Activated naive CD4-positive, alpha-beta T cell treated with anti-CD3 and anti-CD28 coated beads for 36 hours (primary cell): ENCODE measurements at regions not wholly inside any gene's neighbourhood (a gene's known extent, or its start where the extent isn't known, plus 50 kb on each side); places are given as distances from the start of the nearest gene placed in this dataset.

Experiments used
- CTCF ChIA-PET: fragments of 350-600 bp; sonication (Branson Sonifier 250); formaldehyde crosslinking; loops from one replicate; lab custom pipeline; 2021; ENCODE audit warnings: antibody characterized with exemption; lab: Charles Lee
- DNase-seq: peaks from one replicate; pipeline ENCODE4 v3.0.0-alpha.2; 2020
- H3K27ac Mint-ChIP-seq: one replicate; pipeline ENCODE4 v1.8.0; 2021; ENCODE audit warnings: mild to moderate bottlenecking, mixed read lengths
- H3K27me3 Mint-ChIP-seq: one replicate; pipeline ENCODE4 v1.8.0; 2021; ENCODE audit warnings: low read depth, mixed read lengths
- H3K36me3 Mint-ChIP-seq: one replicate; pipeline ENCODE4 v1.8.0; 2021; ENCODE audit warnings: low read depth, mixed read lengths
- H3K4me1 Mint-ChIP-seq: one replicate; pipeline ENCODE4 v1.8.0; 2021; ENCODE audit warnings: low read depth, mixed read lengths
- H3K4me3 Mint-ChIP-seq: one replicate; pipeline ENCODE4 v1.8.0; 2021; ENCODE audit warnings: mild to moderate bottlenecking, moderate library complexity, mixed read lengths
- H3K9me3 Mint-ChIP-seq: one replicate; pipeline ENCODE4 v1.8.0; 2021; ENCODE audit warnings: mixed read lengths
- intact Hi-C: fragments of 100-400 bp; cut with micrococcal nuclease; formaldehyde crosslinking; loops from one replicate; pipeline ENCODE4 v1.15.1; 2023

DNA sequence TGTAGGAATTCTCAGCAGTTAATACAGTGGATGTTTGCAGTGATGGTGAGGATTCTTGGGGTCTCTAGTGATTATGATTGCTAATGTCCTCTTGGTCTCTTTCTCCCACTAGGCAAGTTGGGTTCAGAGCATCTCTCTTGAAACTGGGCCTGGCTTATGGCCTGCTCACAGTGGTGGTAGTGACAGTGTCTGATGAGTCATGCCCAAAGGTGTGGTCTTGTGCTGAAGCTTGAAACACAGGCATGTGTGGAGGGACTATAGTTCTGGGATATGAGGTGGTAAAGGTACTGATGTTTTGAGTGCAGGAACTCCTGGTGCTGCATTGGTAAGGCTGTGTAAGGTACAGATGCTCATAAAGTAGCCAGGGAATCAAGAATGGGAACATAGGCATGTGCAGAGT is 231.1 kb downstream of the FAM170A start:
- no peak overlapping the region for H3K27ac Mint-ChIP-seq
- H3K4me1 Mint-ChIP-seq: no peaks in the 10 kb centered on the region
- no peak overlapping the region for H3K4me3 Mint-ChIP-seq
- no peak for DNase-seq
- no peaks in the 10 kb centered on the region for H3K36me3 Mint-ChIP-seq
- H3K9me3 Mint-ChIP-seq: peaks cover 2% of the 10 kb centered on the region
- no peaks in the 10 kb centered on the region for H3K27me3 Mint-ChIP-seq
- intact Hi-C loops: no loop called here
- CTCF ChIA-PET: no interaction called here

DNA sequence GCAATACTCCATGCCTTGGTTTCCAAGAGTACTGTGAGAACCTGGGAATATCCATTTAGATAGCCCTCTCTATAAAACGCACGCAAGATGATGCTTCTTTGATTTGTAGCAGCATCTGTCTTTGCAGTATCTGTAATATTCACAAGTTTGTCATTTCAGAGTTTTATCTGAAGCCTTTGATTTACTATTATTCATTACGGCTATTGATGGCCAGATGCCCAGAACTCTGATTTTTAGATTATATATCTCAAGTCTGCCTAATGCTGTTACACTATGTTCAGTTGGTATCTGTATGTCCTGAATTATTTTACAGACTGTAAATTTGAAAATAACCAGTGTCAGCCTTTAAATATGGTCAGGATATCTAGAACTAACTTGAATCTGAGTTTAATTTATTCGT is 233.3 kb downstream of the FAM170A start:
- no peaks in the 10 kb centered on the region for H3K36me3 Mint-ChIP-seq
- CTCF ChIA-PET: no interaction called here
- peaks cover 2% of the 10 kb centered on the region for H3K9me3 Mint-ChIP-seq
- no peak overlapping the region for H3K4me3 Mint-ChIP-seq
- intact Hi-C loops: no loop called here
- no peak overlapping the region for H3K27ac Mint-ChIP-seq
- DNase-seq: no peak
- no peaks in the 10 kb centered on the region for H3K4me1 Mint-ChIP-seq
- H3K27me3 Mint-ChIP-seq: no peaks in the 10 kb centered on the region

DNA sequence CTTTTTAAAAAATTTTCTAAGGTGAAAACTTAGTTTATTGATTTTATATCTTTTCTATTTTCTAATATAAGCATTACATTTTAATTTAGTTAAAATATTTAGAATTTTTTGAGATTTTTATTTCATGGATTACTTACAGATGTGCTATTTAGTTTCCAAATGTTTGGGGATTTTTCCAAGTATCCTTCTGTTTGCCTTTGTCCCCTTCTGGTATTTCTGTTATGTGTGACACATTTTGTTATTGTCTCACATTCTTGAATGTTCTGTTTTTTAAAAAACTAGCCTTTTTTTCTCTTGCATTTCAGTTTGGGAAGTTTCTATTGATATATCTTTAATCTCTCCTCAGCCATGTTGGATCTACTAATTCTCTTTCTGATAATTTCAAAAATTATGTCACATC is 234.9 kb downstream of the FAM170A start:
- Mint-ChIP-seq H3K4me3 (no peak overlapping the region), H3K9me3 (peaks cover 2% of the 10 kb centered on the region), H3K4me1 (no peaks in the 10 kb centered on the region), H3K27me3 (no peaks in the 10 kb centered on the region), H3K36me3 (no peaks in the 10 kb centered on the region), H3K27ac (no peak overlapping the region)
- DNase-seq: no peak
- CTCF ChIA-PET: no interaction called here
- intact Hi-C loops: no loop called here

DNA sequence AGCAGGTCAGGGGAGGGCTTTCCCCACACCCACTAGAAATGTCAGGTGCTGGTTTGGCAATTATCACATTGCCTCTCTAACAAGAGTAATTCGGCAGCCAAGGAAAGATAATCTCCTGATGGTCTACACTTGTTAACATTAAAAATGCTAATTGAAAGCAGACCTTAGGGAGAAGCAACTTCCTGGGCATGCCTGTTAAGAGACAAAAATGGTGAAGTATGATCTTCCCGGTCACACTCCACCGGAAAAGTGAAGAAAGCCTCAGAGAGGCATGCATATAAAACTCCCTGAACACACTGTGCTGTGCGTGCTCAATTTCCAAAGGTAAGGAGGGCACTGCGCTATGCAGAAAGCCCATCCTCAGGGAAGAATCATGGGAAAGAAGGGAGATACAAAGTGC is 244.3 kb downstream of the FAM170A start:
- Mint-ChIP-seq H3K4me1 (no peaks in the 10 kb centered on the region), H3K9me3 (peaks cover 1% of the 10 kb centered on the region), H3K27ac (no peak overlapping the region), H3K36me3 (no peaks in the 10 kb centered on the region), H3K4me3 (no peak overlapping the region), H3K27me3 (no peaks in the 10 kb centered on the region)
- CTCF ChIA-PET: no interaction called here
- intact Hi-C loops: no loop called here
- DNase-seq: no peak

DNA sequence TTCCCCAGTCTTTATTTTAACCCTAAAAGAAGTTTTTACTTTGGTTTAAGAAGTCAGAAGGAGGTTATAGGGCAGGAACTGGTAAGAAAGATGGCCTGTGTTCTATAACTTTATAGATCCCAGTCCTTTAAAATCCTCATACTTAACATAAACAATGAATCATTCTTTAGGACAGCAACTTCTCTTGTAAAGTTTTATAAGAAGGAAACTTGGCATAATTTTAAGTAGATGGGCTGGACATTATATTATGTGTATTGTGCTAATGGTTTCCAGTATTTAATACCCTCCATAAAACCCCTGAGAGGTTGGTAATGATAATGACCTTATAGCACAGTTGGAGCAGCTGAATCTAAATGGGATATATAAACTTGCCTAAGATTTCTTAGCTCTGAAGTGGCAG is 247.2 kb downstream of the FAM170A start:
- Mint-ChIP-seq H3K9me3 (no peaks in the 10 kb centered on the region), H3K4me1 (no peaks in the 10 kb centered on the region), H3K27me3 (no peaks in the 10 kb centered on the region), H3K36me3 (no peaks in the 10 kb centered on the region), H3K27ac (no peak overlapping the region), H3K4me3 (no peak overlapping the region)
- intact Hi-C loops: no loop called here
- DNase-seq: no peak
- CTCF ChIA-PET: no interaction called here

DNA sequence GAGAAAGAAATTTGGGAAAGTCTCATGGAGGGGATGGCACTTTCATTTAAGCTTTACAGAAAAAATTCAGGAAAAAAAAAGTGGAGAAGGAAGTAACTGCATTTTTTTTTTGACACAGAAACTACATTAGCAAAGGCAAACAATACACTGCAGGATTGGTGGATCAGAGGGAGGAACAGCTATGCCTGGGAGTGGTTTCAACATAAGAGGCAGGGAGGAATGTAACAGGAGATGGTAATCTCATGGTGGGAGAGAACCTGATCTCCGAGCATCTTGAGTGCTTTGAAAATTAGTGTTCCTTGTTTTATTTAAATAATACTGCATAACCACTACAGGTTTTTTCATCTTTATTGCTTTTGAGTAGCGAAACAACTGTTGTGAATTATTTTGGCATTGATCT is 249.4 kb downstream of the FAM170A start:
- no peak for DNase-seq
- no peak overlapping the region for H3K27ac Mint-ChIP-seq
- no peak overlapping the region for H3K4me3 Mint-ChIP-seq
- H3K36me3 Mint-ChIP-seq: no peaks in the 10 kb centered on the region
- intact Hi-C loops: no loop called here
- H3K27me3 Mint-ChIP-seq: no peaks in the 10 kb centered on the region
- no peaks in the 10 kb centered on the region for H3K9me3 Mint-ChIP-seq
- no peaks in the 10 kb centered on the region for H3K4me1 Mint-ChIP-seq
- CTCF ChIA-PET: no interaction called here

DNA sequence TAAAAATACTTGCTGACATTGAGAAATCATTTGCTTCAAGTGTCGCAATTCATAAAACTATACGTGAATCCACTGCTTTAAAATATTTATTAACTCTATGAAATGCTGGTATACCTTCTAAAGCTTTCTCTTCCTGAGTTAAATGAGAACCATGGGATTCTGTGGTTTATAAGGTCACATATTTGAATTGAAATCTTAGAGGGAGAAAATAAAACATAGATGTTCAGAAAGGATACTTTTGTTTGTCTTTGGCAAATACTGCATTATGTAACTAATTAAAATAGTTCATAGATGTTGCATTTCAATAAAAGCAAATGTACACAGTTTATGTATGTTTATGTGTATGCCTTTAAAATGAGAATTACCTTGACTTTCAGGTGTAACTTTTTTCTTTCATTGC is 250.1 kb downstream of the FAM170A start:
- intact Hi-C loops: no loop called here
- no peak for DNase-seq
- H3K36me3 Mint-ChIP-seq: no peaks in the 10 kb centered on the region
- H3K4me1 Mint-ChIP-seq: no peaks in the 10 kb centered on the region
- H3K27ac Mint-ChIP-seq: no peak overlapping the region
- H3K27me3 Mint-ChIP-seq: no peaks in the 10 kb centered on the region
- H3K4me3 Mint-ChIP-seq: no peak overlapping the region
- H3K9me3 Mint-ChIP-seq: no peaks in the 10 kb centered on the region
- CTCF ChIA-PET: no interaction called here

DNA sequence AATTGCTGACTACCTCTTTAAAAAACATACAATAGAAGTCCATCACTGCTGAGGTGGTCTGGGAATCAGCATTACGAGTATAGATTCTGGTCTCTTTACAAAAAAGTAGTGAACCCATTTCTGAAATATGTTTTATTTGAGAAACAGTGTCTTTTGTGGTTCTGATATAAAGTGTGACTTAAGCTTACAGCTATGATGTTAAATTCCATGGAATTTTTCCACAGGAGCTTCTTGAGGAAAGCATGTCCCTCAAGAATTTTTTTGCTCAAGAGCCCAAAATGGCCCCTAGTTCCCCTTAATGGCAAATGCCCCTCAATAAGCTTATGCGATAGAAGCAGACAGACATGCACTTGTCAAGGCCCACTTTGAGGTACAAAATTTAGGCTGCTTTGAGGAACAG is 265.7 kb downstream of the FAM170A start:
- H3K9me3 Mint-ChIP-seq: no peaks in the 10 kb centered on the region
- no peak overlapping the region for H3K4me3 Mint-ChIP-seq
- intact Hi-C loops: no loop called here
- no peaks in the 10 kb centered on the region for H3K36me3 Mint-ChIP-seq
- CTCF ChIA-PET: no interaction called here
- no peaks in the 10 kb centered on the region for H3K27me3 Mint-ChIP-seq
- DNase-seq: no peak
- no peaks in the 10 kb centered on the region for H3K4me1 Mint-ChIP-seq
- H3K27ac Mint-ChIP-seq: no peak overlapping the region

DNA sequence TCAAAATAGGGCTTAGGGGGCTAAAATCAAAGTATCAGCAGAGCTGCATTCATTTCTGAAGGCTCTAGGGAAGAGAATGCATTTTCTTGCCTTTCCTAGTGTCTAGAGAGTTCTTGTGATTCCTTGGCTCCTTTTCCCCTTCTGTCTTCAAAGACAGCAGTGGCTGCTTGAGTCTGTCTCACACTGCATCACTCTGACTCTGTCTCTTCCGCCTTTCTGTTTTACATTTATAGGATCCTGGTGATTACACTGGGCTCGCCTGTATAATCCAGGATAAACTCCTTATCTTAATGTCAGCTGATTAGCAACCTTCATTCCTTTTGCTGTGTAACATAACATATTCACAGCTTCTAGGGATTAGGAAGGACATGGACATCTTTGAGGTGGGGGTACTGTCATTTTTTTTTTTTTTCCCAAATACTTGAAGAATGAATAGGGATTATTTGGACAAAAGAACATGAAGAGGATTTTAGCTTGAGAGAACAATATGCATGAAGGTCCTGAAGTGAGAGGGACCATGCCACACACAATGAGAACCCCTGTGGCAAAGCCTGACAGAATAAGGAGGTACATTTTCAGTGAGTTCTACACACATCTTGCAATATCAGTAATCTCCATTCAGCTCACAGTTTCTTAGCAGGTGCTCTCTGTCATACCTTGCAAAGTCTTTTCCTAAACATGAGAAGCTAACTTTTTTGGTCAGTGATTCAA is 267.6 kb downstream of the FAM170A start:
- Mint-ChIP-seq H3K9me3 (no peaks in the 10 kb centered on the region), H3K27ac (no peak overlapping the region), H3K4me3 (no peak overlapping the region), H3K36me3 (no peaks in the 10 kb centered on the region), H3K27me3 (no peaks in the 10 kb centered on the region), H3K4me1 (no peaks in the 10 kb centered on the region)
- intact Hi-C loops: no loop called here
- no peak for DNase-seq
- CTCF ChIA-PET: interaction anchor here (0.7 to 1.4 kb wide), 2 partner anchors 9 to 14 kb away, joined by 4 to 5 read pairs; no protein-coding TSS in a partner anchor

DNA sequence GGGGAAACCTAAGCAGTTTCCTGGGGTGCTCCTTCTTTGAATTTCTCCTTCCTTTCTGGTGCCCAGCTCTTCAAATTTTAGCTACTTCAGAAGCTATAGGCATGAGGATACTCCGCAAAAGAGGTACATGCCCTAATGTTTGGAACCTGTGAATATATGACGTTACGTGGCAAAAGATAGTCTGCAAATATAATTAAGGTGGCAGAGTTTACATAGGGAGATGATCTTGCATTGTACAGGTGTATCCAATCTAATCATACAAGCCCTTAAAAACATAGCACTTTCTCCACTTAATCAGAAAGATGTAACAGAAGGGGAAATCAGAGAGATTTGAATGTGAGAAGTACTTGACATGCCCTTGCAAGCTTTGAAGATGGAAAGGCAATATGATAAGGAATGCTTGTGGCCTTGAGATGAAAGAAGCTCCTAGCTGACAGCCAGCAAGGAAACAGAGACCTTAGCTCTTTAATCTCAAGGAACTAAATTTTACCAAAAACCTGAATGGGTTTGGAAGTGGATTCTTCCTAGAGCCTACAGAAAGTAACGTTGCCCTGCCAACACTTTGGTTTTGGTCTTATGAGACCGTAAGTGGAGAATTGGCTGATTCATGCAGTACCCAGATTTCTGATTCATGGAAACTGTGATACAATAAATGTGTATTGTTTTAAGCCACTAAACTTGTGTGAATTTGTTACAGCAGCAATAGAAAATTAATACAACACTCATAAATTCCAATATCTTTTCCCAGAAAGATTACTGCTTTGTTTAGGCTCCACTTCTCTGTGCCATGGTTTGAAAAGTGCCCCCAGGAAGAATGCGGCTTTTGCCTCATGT is 268.4 kb downstream of the FAM170A start:
- Mint-ChIP-seq H3K9me3 (no peaks in the 10 kb centered on the region), H3K36me3 (no peaks in the 10 kb centered on the region), H3K27me3 (no peaks in the 10 kb centered on the region), H3K4me3 (no peak overlapping the region), H3K27ac (no peak overlapping the region), H3K4me1 (no peaks in the 10 kb centered on the region)
- intact Hi-C loops: no loop called here
- CTCF ChIA-PET: interaction anchor here (1.4 kb wide), 1 partner anchor 13 kb away, joined by 4 read pairs; no protein-coding TSS in a partner anchor
- DNase-seq: no peak

DNA sequence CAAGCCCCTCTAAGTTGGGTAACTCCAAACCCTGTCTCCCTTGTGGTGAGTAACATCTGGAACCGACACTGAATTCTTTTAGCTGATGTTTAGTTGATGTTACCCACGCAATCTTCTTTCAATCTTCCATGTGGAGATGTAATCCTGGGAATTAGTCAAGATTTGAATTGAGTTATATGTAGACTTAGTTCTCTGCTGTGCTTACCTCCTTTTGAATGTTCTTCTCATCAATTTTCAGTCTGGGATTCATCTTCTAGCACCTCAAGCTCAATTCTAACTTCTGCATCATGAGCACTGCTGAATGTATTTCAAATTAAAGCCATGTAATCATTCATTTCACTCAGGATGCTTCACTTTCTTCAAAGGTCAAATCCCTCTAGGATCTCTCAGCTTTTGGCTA is 270.6 kb downstream of the FAM170A start:
- no peak overlapping the region for H3K27ac Mint-ChIP-seq
- DNase-seq: no peak
- H3K4me3 Mint-ChIP-seq: no peak overlapping the region
- H3K4me1 Mint-ChIP-seq: no peaks in the 10 kb centered on the region
- no peaks in the 10 kb centered on the region for H3K9me3 Mint-ChIP-seq
- H3K27me3 Mint-ChIP-seq: no peaks in the 10 kb centered on the region
- CTCF ChIA-PET: no interaction called here
- no peaks in the 10 kb centered on the region for H3K36me3 Mint-ChIP-seq
- intact Hi-C loops: no loop called here

DNA sequence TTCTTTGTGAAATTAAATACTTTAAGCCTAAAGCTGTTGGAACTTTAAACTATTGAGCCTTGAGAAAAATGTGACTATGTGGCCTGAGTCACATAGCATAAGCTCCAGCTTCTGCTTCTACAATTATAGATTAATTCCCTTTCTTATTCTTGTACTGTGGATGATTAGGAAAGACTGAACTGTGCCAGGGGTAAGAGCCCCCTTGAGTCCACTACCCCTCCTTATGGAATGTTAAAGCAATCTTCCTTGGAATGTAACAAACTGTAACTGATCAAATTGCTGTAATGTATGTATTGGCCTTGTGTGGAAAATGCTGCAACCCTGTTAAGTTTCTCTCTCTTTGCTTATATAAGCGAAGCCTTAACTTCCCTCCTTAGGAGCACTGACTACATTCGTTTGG is 273.2 kb downstream of the FAM170A start:
- CTCF ChIA-PET: interaction anchor here (0.7 kb wide), 1 partner anchor 33 kb away, joined by 3 read pairs; no protein-coding TSS in a partner anchor
- no peak overlapping the region for H3K4me3 Mint-ChIP-seq
- no peaks in the 10 kb centered on the region for H3K9me3 Mint-ChIP-seq
- no peak overlapping the region for H3K27ac Mint-ChIP-seq
- intact Hi-C loops: no loop called here
- H3K36me3 Mint-ChIP-seq: no peaks in the 10 kb centered on the region
- no peak for DNase-seq
- no peaks in the 10 kb centered on the region for H3K4me1 Mint-ChIP-seq
- H3K27me3 Mint-ChIP-seq: no peaks in the 10 kb centered on the region

DNA sequence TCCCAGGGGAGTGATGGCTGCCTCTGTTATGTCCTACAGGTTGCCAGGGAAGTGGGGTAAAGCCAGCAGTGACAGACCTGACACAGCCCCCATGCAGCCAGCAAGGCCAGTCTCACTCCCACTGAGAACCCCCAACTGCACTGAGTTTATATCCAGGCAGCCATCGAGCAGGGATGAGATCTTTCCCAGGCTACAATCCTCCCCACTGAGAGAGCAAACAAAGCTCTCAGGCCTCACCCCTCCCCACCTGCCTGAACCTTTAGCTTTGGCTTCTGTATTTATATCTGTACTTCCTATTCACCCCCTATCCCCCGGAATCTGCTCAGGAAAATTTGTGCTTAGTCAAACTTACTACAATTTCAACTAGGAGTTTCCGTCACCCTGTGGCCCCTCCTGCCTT is 284.1 kb downstream of the FAM170A start:
- CTCF ChIA-PET: no interaction called here
- no peaks in the 10 kb centered on the region for H3K4me1 Mint-ChIP-seq
- peaks cover 4% of the 10 kb centered on the region for H3K9me3 Mint-ChIP-seq
- intact Hi-C loops: no loop called here
- no peak overlapping the region for H3K4me3 Mint-ChIP-seq
- no peaks in the 10 kb centered on the region for H3K27me3 Mint-ChIP-seq
- no peak overlapping the region for H3K27ac Mint-ChIP-seq
- DNase-seq: no peak
- H3K36me3 Mint-ChIP-seq: no peaks in the 10 kb centered on the region
